ENCODE measurements at regions not wholly inside any gene's neighbourhood (a gene's known extent, or its start where the extent isn't known, plus 50 kb on each side); places are given as distances from the start of the nearest gene placed in this dataset.
A peak's percentile ranks its signal among the peaks of the same experiment; 100 is the strongest.

- no peak for DNase-seq
- no peaks in the 10 kb centered on the region for H4K20me1 ChIP-seq (ENCODE audit: insufficient read depth)
- H3F3A ChIP-seq (ENCODE audit: insufficient read depth), result peaks cover 11% of the 10 kb centered on the region; the same call in 1 of the 2 replicates
- H3K27ac ChIP-seq, result no peak overlapping the region
- H3K4me3 ChIP-seq, result no peak overlapping the region
- peak overlapping the region; percentile 6 for H3K4me2 ChIP-seq (ENCODE audit: unreplicated experiment)
- no peaks in the 10 kb centered on the region for H3K27me3 ChIP-seq (replicated peaks; ENCODE audit: insufficient read depth)
- no peak overlapping the region for H3K9ac ChIP-seq
- in situ Hi-C loops (cut with MboI), result loop anchor here (10.0 kb wide), 1 partner anchor 171 kb away; no protein-coding TSS in a partner anchor
- TF ChIP-seq EZH2 (IDR thresholded peaks at IDR 0.05; ENCODE audit: insufficient read depth, poor library complexity, severe bottlenecking), result no peak
- no peak for TF ChIP-seq EZH2phosphoT487 (IDR thresholded peaks at IDR 0.05; ENCODE audit: insufficient read depth, low read depth)
- H3K9me2 ChIP-seq (ENCODE audit: insufficient read depth), result no peaks in the 10 kb centered on the region
- no peaks in the 10 kb centered on the region for H3K36me3 ChIP-seq (ENCODE audit: low read depth)
- H2AFZ ChIP-seq, result no peak overlapping the region
- peaks cover 26% of the 10 kb centered on the region for H3K4me1 ChIP-seq (ENCODE audit: insufficient read depth)
- H3K9me3 ChIP-seq (ENCODE audit: low read depth), result no peaks in the 10 kb centered on the region
- WGBS, 2 experiments (ENCODE audit: low coverage in 1 of 2, low lambda C conversion rate in 2 of 2, missing lambda C conversion rate in 2 of 2), result 93 to 99% methylated on average over 15 to 23 of the region's 23 CpGs
- no peaks in the 10 kb centered on the region for H3K79me2 ChIP-seq (ENCODE audit: insufficient read depth)
These were observed 332.2 kb downstream of the DYSF start for GRCh38 chr2:71785516-71785981.

GRCh38 chr2:71784734-71785511 lies 331.6 kb downstream of the DYSF start:
- 30 to 31% methylated on average over 8 of the region's 8 CpGs for WGBS, 2 experiments (ENCODE audit: low coverage in 1 of 2, low lambda C conversion rate in 2 of 2, missing lambda C conversion rate in 2 of 2)
- in situ Hi-C loops (cut with MboI), result loop anchor here (10.0 kb wide), 1 partner anchor 170 kb away; no protein-coding TSS in a partner anchor
- no peaks in the 10 kb centered on the region for H3K9me2 ChIP-seq (ENCODE audit: insufficient read depth)
- no peak overlapping the region for H3K4me3 ChIP-seq
- no peak overlapping the region for H3K9ac ChIP-seq
- DNase-seq, result peak; percentile 85
- H3K79me2 ChIP-seq (ENCODE audit: insufficient read depth), result no peaks in the 10 kb centered on the region
- H3F3A ChIP-seq (ENCODE audit: insufficient read depth), result peaks cover 11% of the 10 kb centered on the region; the same call in 1 of the 2 replicates
- no peak overlapping the region for H2AFZ ChIP-seq
- peaks cover 26% of the 10 kb centered on the region for H3K4me1 ChIP-seq (ENCODE audit: insufficient read depth)
- TF ChIP-seq EZH2 (IDR thresholded peaks at IDR 0.05; ENCODE audit: insufficient read depth, poor library complexity, severe bottlenecking), result no peak
- no peak for TF ChIP-seq EZH2phosphoT487 (IDR thresholded peaks at IDR 0.05; ENCODE audit: insufficient read depth, low read depth)
- peak overlapping the region; percentile 6 for H3K4me2 ChIP-seq (ENCODE audit: unreplicated experiment)
- H3K36me3 ChIP-seq (ENCODE audit: low read depth), result no peaks in the 10 kb centered on the region
- no peak overlapping the region for H3K27ac ChIP-seq
- no peaks in the 10 kb centered on the region for H3K9me3 ChIP-seq (ENCODE audit: low read depth)
- H3K27me3 ChIP-seq (replicated peaks; ENCODE audit: insufficient read depth), result no peaks in the 10 kb centered on the region
- no peaks in the 10 kb centered on the region for H4K20me1 ChIP-seq (ENCODE audit: insufficient read depth)

GRCh38 chr2:71783815-71784214 lies 330.5 kb downstream of the DYSF start:
- Histone ChIP-seq H3K27me3 (replicated peaks; ENCODE audit: insufficient read depth) (no peaks in the 10 kb centered on the region), H3K9ac (no peak overlapping the region), H3K9me3 (ENCODE audit: low read depth) (no peaks in the 10 kb centered on the region), H3K4me1 (ENCODE audit: insufficient read depth) (peaks cover 33% of the 10 kb centered on the region), H3K4me3 (no peak overlapping the region), H3K4me2 (ENCODE audit: unreplicated experiment) (no peak overlapping the region), H3K36me3 (ENCODE audit: low read depth) (no peaks in the 10 kb centered on the region), H3K79me2 (ENCODE audit: insufficient read depth) (no peaks in the 10 kb centered on the region), H3F3A (ENCODE audit: insufficient read depth) (peaks cover 11% of the 10 kb centered on the region; the same call in 1 of the 2 replicates), H3K9me2 (ENCODE audit: insufficient read depth) (no peaks in the 10 kb centered on the region), H2AFZ (no peak overlapping the region), H4K20me1 (ENCODE audit: insufficient read depth) (no peaks in the 10 kb centered on the region), H3K27ac (no peak overlapping the region)
- in situ Hi-C loops (cut with MboI), result loop anchor here (10.0 kb wide), 1 partner anchor 169 kb away; no protein-coding TSS in a partner anchor
- no peak for DNase-seq
- WGBS, 2 experiments (ENCODE audit: low coverage in 1 of 2, low lambda C conversion rate in 2 of 2, missing lambda C conversion rate in 2 of 2), result 80 to 85% methylated on average over 4 of the region's 4 CpGs
- TF ChIP-seq EZH2 (IDR thresholded peaks at IDR 0.05; ENCODE audit: insufficient read depth, poor library complexity, severe bottlenecking), result no peak
- TF ChIP-seq EZH2phosphoT487 (IDR thresholded peaks at IDR 0.05; ENCODE audit: insufficient read depth, low read depth), result no peak

- H3K4me3 ChIP-seq, result no peak overlapping the region
- H3K36me3 ChIP-seq (ENCODE audit: low read depth), result no peaks in the 10 kb centered on the region
- in situ Hi-C loops (cut with MboI), result loop anchor here (10.0 kb wide), 1 partner anchor 168 kb away; no protein-coding TSS in a partner anchor
- no peaks in the 10 kb centered on the region for H3K79me2 ChIP-seq (ENCODE audit: insufficient read depth)
- no peaks in the 10 kb centered on the region for H3K9me2 ChIP-seq (ENCODE audit: insufficient read depth)
- no peaks in the 10 kb centered on the region for H3K27me3 ChIP-seq (replicated peaks; ENCODE audit: insufficient read depth)
- H3K4me1 ChIP-seq (ENCODE audit: insufficient read depth), result peaks cover 33% of the 10 kb centered on the region
- no peaks in the 10 kb centered on the region for H4K20me1 ChIP-seq (ENCODE audit: insufficient read depth)
- no peaks in the 10 kb centered on the region for H3K9me3 ChIP-seq (ENCODE audit: low read depth)
- no peak overlapping the region for H2AFZ ChIP-seq
- no peak overlapping the region for H3K27ac ChIP-seq
- H3K9ac ChIP-seq, result no peak overlapping the region
- TF ChIP-seq EZH2 (IDR thresholded peaks at IDR 0.05; ENCODE audit: insufficient read depth, poor library complexity, severe bottlenecking), result no peak
- no peak for TF ChIP-seq EZH2phosphoT487 (IDR thresholded peaks at IDR 0.05; ENCODE audit: insufficient read depth, low read depth)
- peaks cover 11% of the 10 kb centered on the region; the same call in 1 of the 2 replicates for H3F3A ChIP-seq (ENCODE audit: insufficient read depth)
- no peak overlapping the region for H3K4me2 ChIP-seq (ENCODE audit: unreplicated experiment)
- DNase-seq, result peak; percentile 66
These were observed 329.9 kb downstream of the DYSF start for GRCh38 chr2:71783215-71783614.

All from GM23248 (cell line).